ENCODE measurements at regions not wholly inside any gene's neighbourhood (a gene's known extent, or its start where the extent isn't known, plus 50 kb on each side); places are given as distances from the start of the nearest gene placed in this dataset.
A peak's percentile ranks its signal among the peaks of the same experiment; 100 is the strongest.

- DNase-seq, result no peak
Measured at GRCh38 chr12:87836190-87836589, 193.0 kb downstream of the C12orf50 start.

- no peak for DNase-seq
Measured at GRCh38 chr12:87828382-87828973, 200.7 kb downstream of the C12orf50 start.

DNA sequence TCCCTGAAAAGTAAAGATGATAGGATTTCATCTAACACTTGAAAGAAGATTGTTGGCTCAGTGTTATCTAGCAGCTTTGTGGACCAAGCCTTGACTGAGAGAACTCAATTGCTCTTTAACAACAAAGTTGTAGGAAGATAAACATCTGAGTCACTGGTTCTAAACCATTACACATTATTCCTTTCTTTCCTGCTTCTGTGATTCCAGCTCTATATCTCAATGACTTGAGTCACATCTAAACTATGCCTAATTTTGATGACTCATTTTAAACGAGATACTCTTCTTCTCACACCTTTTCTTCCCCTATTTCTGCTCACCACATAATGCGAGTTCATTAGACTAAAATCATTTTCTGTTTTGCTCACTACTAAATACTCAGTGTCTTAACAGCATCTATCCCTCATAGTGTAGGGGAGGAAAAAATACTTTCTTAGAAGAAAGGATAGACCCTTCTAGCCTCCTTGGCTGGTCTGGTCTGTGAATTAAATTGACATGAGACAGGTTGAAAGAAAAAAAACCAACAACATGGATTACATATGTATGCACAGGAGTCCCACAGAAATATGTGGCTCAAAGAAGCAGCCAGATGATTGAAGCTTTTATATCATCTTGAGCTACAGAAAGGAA is 201.4 kb downstream of the C12orf50 start:
- DNase-seq, result peak; percentile 99

DNA sequence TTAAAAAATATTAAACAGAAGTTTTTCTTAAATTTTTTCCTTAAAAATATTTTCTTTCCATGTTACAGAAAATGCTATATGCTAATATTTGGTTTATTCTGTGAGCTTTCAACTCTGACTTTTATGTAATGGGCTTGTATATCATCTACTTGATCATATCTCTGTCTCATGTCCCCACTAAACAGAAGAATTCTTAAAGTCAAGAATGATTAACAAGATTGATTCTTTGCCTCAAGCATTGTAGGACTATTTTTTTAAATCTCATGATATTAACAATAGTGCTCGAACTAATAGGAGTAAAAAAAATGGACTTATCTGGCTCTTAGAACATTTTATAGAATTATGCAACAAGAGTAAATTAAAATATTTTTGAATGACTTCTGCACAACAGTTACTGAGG is 206.3 kb downstream of the C12orf50 start:
- DNase-seq, result no peak

DNA sequence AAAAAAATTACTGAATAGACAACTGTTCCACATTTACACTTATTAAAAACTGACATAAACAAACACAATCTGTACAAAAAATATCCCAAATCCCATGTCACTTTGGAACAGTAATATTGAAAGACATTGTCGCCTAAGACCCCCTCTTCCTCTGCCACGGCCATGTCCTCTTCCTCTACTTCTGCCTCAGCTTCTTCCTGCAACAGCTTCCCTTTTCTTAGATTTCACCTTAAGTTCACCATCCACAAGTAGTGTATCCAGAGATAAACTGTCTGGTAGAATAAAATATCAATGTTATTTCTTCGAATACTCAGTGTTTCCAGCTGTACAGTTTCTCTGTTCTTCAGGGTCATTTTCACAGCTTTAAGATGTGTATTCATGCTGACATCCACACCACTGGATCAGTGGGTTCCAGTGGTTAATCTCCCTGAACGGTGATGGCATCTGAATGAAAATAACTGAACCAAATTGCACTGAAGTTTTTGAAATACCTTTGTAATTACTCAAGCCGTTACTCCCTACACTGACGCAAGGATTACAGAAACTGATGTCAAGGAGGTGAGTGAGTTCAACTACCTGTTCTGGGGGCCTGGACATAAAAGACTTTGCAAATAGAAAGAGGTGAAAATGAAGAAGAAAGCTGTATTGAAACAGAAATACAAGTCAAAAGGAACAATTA is 208.5 kb downstream of the C12orf50 start:
- peak; percentile 96 for DNase-seq

DNA sequence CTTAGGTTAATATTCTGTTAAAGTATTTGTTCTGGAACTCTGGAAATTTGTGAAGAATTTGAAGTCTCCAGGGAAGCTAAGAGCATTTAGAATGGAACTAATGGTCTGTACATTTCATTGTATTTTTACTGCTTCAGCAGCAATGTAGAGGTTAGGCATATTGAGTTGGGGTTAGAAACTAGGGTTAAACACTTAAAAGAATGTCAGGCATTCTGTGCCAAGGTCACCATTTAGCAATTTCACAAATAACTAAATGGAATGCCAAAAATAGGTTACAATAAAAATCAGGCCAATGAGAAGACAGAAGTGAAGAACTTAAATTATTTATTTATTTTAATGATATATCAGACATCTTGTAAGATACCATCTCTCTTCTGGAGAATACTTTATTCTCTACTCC is 210.8 kb downstream of the C12orf50 start:
- no peak for DNase-seq

GRCh38 chr12:87815771-87816585 is 213.2 kb downstream of the C12orf50 start:
- DNase-seq, result no peak

DNA sequence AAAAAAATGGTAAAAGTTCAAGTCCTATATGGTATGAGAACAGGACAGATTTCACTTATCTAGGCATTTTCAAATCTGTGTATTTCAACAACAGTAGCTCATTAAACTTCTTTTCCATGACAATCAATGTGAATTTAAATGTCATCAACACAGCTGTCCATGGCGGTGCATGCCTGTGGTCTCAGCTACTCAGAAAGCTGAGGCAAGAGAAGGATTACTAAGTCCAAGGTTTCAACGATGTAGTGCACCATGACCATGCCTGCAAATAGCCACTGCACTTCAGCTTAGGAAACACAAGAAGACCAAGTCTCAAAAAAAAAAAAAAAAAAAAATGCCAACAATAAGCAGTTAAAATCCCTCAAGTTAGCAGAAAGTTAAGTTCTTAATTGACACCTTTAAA is 214.6 kb downstream of the C12orf50 start:
- DNase-seq, result no peak

DNA sequence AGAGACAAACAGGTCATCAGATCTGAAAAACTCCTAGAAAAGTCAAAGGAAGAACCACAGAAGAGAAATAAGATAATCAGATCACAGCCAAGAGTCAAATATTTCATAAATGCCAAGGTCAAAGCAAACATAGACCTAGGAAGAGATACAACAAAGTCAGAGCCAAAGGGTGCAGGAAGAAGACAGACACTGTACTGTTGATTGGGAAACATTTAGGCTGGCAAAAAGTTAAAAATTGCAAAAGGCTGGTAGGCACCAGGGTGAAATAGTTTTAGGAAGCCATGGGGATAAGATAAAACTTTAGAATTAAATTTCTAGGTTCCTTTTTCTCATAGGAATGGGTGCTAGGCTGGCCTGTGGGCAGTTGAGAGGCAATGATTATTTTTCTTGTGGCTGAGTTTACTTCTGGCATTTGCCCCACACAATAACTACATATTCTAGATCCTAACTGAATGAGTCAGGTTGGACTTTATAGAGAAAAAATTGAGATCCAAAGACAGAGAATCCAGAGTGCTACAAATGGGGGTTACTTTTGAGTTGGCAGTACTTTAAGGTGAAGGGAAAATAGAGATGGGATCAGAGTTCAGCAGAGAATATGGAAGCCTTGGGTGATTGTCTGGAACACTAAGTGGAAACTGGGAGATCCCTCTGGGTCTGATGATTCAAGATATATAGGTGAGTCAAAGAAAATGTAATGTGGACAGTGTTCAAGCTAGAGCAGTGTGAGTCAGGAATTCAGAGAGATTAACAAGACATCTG is 215.5 kb downstream of the C12orf50 start:
- peak; percentile 92 for DNase-seq

DNA sequence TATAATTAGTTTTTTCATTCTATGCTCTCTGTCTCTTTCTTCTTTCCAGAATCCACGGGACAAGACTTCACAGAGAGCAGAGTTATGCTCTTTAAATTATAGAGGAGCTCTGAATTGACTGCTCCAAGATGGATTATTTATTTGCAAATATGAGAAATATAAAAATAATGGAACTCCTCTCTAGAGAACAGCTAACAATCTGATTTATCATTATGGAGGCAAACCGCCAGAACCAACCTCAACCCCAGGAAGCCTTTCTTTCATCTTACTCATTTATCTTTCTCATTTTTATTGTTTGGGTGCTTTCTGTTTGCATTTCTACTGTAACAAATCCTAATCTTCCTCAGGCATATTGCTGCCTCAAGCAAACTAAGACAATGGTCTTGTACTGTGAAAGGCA is 216.5 kb downstream of the C12orf50 start:
- no peak for DNase-seq

DNA sequence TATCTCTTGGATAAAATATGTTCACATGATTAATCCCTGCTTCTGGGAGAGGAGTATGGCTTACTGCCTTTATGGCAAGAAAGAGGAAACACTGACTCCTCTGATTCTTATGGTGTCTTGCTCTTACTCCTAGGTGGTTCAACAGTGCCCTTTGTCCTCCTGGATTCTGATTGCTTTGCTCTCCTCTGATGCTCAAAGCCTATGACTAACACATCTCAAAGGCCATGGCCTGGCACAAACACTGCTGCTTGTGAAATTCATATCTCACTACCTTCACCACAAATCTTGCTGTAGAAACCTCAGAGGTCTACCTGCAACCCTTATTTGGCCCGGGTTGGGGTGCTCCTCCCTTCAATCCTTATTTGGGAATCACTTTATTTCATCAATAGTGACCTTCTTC is 217.2 kb downstream of the C12orf50 start:
- peak; percentile 65 for DNase-seq

DNA sequence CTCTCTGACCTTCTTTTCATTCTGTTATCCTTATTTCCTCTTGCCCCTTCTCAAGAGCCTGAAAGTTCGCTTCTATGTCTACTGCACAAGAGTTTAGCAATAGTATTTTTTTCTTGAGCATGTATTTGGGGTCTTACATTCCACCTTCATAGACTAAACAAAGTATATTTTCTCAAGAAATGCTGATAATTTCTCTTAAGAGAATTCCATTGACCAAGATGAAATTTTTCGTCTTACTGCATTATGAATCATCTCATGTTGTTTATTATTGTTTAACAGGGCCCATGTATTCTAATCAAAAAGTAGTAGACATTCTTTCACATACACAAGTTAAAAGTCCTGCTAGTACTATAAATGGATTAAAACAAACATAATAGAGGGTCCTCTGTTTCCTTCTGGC is 219.3 kb downstream of the C12orf50 start:
- no peak for DNase-seq

DNA sequence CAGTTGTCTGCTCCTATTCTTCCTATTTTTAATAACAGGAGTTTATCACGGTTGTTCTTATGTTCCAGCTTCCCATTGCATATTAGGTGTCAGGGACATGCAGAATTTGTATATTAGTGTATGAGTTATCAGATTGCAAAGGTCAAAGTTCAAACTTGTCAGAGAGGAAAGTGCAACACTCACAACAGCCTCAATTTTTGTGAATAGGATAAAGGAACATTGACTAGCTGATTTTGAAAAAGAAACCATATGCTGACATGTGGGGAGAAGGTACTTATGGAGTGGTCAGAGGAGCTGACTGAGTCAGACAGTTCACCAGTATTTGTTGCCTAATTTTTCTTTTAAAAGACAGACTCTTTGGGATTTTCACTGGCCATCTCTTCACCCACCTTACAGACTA is 222.1 kb downstream of the C12orf50 start:
- DNase-seq, result no peak

- peak; percentile 43 for DNase-seq
Measured at GRCh38 chr12:87806310-87806709, 222.9 kb downstream of the C12orf50 start.

GRCh38 chr12:87804386-87804785 is 224.8 kb downstream of the C12orf50 start:
- peak; percentile 28 for DNase-seq

- no peak for DNase-seq
Measured at GRCh38 chr12:87802721-87803011, 226.5 kb downstream of the C12orf50 start.

- DNase-seq, result peak; percentile 72
Measured at GRCh38 chr12:87801860-87802720, 227.1 kb downstream of the C12orf50 start.

- peak; percentile 38 for DNase-seq
Measured at GRCh38 chr12:87796961-87797516, 232.2 kb downstream of the C12orf50 start.

GRCh38 chr12:87795555-87795954 is 233.6 kb downstream of the C12orf50 start:
- DNase-seq, result no peak

DNA sequence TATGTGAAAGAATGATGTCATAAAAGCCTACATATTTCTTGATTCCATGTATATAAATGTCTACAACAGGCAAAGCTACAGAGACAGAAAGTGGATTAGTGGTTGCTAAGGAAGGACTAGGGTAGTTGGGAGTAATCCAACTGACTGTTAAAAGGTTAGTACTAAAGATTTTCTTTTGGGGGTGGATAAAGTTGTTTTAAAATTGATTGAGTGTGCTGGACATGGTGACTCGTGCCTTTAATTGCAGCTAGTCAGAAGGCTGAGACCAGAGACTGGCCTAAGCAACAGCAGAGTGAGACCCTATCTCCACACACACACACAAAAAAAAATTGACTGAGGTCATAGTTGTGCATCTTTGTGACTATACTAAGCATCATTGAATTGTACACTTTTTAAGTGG is 234.3 kb downstream of the C12orf50 start:
- DNase-seq, result peak; percentile 43

DNA sequence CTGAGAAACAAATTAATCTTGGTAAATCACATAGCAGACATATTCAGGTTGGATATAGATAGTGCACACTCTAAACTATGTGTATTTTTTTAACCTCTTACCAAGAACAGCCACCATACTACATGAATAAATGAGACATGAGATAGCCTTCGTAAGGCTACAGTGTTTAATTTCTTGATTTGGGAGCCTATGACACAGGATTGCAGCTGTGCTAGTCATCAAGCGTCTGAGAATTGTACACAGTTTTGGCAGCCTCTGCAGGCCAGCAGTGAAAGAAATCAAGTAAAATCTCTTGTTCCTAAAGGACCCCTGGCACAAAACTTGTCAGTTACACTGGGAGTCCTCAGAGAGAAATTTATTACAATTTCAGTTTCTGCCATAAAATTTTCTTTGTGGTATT is 236.1 kb downstream of the C12orf50 start:
- peak; percentile 75 for DNase-seq

- no peak for DNase-seq
Measured at GRCh38 chr12:87784350-87784749, 244.9 kb downstream of the C12orf50 start.

Measured in kidney glomerular epithelial cell (primary cell).